ENCODE measurements at regions not wholly inside any gene's neighbourhood (a gene's known extent, or its start where the extent isn't known, plus 50 kb on each side); places are given as distances from the start of the nearest gene placed in this dataset.

GRCh38 chr18:30132959-30133358, 909.6 kb downstream of the DSC3 start:
- Histone ChIP-seq H3K4me3 (replicated peaks; ENCODE audit: insufficient read depth, low read length) (no peak overlapping the region), H3K27ac (replicated peaks) (no peak overlapping the region), H3K27me3 (ENCODE audit: insufficient read depth, poor library complexity, severe bottlenecking) (no peaks in the 10 kb centered on the region)
- TF ChIP-seq CTCF (IDR thresholded peaks at IDR 0.05; ENCODE audit: insufficient read depth, low read length) (no peak), GABPA (IDR thresholded peaks at IDR 0.05; ENCODE audit: low read depth) (no peak), SPI1 (IDR thresholded peaks at IDR 0.05; ENCODE audit: borderline replicate concordance, low read depth) (no peak), POLR2AphosphoS5 (IDR thresholded peaks at IDR 0.05; ENCODE audit: low read depth) (no peak), REST (IDR thresholded peaks at IDR 0.05; ENCODE audit: insufficient replicate concordance, low read depth) (no peak)
- no peak for DNase-seq (ENCODE audit: low read depth in 1 of 2, low spot score in 1 of 2)

GRCh38 chr18:30121397-30121796, 921.1 kb downstream of the DSC3 start:
- TF ChIP-seq GABPA (IDR thresholded peaks at IDR 0.05; ENCODE audit: low read depth) (no peak), POLR2AphosphoS5 (IDR thresholded peaks at IDR 0.05; ENCODE audit: low read depth) (no peak), REST (IDR thresholded peaks at IDR 0.05; ENCODE audit: insufficient replicate concordance, low read depth) (no peak), CTCF (IDR thresholded peaks at IDR 0.05; ENCODE audit: insufficient read depth, low read length) (no peak), SPI1 (IDR thresholded peaks at IDR 0.05; ENCODE audit: borderline replicate concordance, low read depth) (no peak)
- DNase-seq (ENCODE audit: low read depth in 1 of 2, low spot score in 1 of 2) = no peak
- Histone ChIP-seq H3K27ac (replicated peaks) (no peak overlapping the region), H3K27me3 (ENCODE audit: insufficient read depth, poor library complexity, severe bottlenecking) (no peaks in the 10 kb centered on the region), H3K4me3 (replicated peaks; ENCODE audit: insufficient read depth, low read length) (no peak overlapping the region)

GRCh38 chr18:30113454-30113853, 929.1 kb downstream of the DSC3 start:
- H3K27ac ChIP-seq (replicated peaks) = no peak overlapping the region
- no peaks in the 10 kb centered on the region for H3K27me3 ChIP-seq (ENCODE audit: insufficient read depth, poor library complexity, severe bottlenecking)
- no peak overlapping the region for H3K4me3 ChIP-seq (replicated peaks; ENCODE audit: insufficient read depth, low read length)
- TF ChIP-seq POLR2AphosphoS5 (IDR thresholded peaks at IDR 0.05; ENCODE audit: low read depth) = no peak
- no peak for TF ChIP-seq GABPA (IDR thresholded peaks at IDR 0.05; ENCODE audit: low read depth)
- TF ChIP-seq CTCF (IDR thresholded peaks at IDR 0.05; ENCODE audit: insufficient read depth, low read length) = no peak
- no peak for TF ChIP-seq SPI1 (IDR thresholded peaks at IDR 0.05; ENCODE audit: borderline replicate concordance, low read depth)
- TF ChIP-seq REST (IDR thresholded peaks at IDR 0.05; ENCODE audit: insufficient replicate concordance, low read depth) = no peak
- DNase-seq (ENCODE audit: low read depth in 1 of 2, low spot score in 1 of 2) = no peak
